Vagina (tissue), 2 donors: ENCODE measurements at regions not wholly inside any gene's neighbourhood (a gene's known extent, or its start where the extent isn't known, plus 50 kb on each side); places are given as distances from the start of the nearest gene placed in this dataset.

Experiments used
- DNase-seq, 2 donors: peaks; one replicate each; pipeline ENCODE4 v3.0.0-alpha.2; 2017; ENCODE audit errors: extremely low spot score in 2 of 2
- H3K27ac ChIP-seq: fragments of 200-600 bp; sonication (generic); one replicate; pipeline ENCODE4 v1.5.1; 2019
- H3K27me3 ChIP-seq: fragments of 200-600 bp; sonication (generic); one replicate; pipeline ENCODE4 v1.5.1; 2019
- H3K36me3 ChIP-seq, 2 donors: fragments of 200-600 bp; sonication (generic); one replicate each; pipeline ENCODE4 v1.5.1; 2017 to 2019
- H3K4me1 ChIP-seq: fragments of 200-600 bp; sonication (generic); one replicate; pipeline ENCODE4 v1.5.1; 2019
- H3K4me3 ChIP-seq, 2 donors: fragments of 200-600 bp; sonication (generic); 1 replicate in 1 of 2; 2 replicates in 1 of 2; pipeline ENCODE4 v1.5.1; 2016 to 2019
- H3K9me3 ChIP-seq: fragments of 200-600 bp; sonication (generic); one replicate; pipeline ENCODE4 v1.5.1; 2019
- POLR2A ChIP-seq, 2 donors: fragments of 450-650 bp; IDR thresholded peaks; one replicate each; pipeline ENCODE4 v1.6.1; 2017; ENCODE audit warnings: antibody characterized with exemption in 2 of 2, mild to moderate bottlenecking in 2 of 2, moderate library complexity in 2 of 2
- POLR2AphosphoS5 ChIP-seq, 2 donors: sonication (generic); formaldehyde crosslinking; IDR thresholded peaks; one replicate each; pipeline ENCODE4 v1.9.0; 2017; ENCODE audit warnings: antibody characterized with exemption in 2 of 2, mild to moderate bottlenecking in 2 of 2, low read depth in 1 of 2; ENCODE audit not compliant: insufficient read depth in 1 of 2
- intact Hi-C: fragments of 100-400 bp; cut with DNase I; formaldehyde crosslinking; loops from one replicate; pipeline ENCODE4 v1.15.1; 2023
- TF ChIP-seq, protein P1 (sequence below), 3 experiments: fragments of 450-650 bp in 2 of 3; fragments of 200-600 bp in 1 of 3; sonication (generic) in 1 of 3; IDR thresholded peaks; one replicate each; pipeline ENCODE4 v1.5.1; 2017 to 2019; ENCODE audit warnings: antibody characterized with exemption in 3 of 3, mild to moderate bottlenecking in 2 of 3, moderate library complexity in 2 of 3

DNA sequence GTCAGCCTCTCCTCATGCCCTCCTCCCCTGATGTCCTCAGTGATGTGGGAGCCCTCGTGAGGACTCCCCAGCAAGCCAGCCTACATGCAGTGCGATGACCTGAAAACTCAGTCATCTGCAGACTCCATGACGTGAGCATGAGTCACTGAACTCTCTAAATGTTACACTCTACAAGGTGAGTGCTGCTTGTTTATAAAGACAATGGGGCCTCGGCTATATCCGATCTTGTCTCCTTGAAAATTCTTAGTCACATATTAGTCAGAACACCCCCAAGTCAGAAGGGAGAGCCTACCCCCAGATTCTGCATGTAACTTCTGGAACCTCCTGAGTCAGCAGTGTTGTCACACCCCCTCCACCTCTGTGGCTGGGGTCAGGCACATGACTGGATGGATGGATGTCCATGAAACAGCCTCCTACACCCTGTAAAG is 673.8 kb downstream of the INHBA start:
- H3K36me3 ChIP-seq: no peaks in the 10 kb centered on the region
- H3K4me3 ChIP-seq: no peak overlapping the region
- no peak for DNase-seq
- TF ChIP-seq POLR2AphosphoS5 (IDR thresholded peaks at IDR 0.05; ENCODE audit: insufficient read depth in 1 of 2, low read depth in 1 of 2): no peak
- TF ChIP-seq, protein P1, sequence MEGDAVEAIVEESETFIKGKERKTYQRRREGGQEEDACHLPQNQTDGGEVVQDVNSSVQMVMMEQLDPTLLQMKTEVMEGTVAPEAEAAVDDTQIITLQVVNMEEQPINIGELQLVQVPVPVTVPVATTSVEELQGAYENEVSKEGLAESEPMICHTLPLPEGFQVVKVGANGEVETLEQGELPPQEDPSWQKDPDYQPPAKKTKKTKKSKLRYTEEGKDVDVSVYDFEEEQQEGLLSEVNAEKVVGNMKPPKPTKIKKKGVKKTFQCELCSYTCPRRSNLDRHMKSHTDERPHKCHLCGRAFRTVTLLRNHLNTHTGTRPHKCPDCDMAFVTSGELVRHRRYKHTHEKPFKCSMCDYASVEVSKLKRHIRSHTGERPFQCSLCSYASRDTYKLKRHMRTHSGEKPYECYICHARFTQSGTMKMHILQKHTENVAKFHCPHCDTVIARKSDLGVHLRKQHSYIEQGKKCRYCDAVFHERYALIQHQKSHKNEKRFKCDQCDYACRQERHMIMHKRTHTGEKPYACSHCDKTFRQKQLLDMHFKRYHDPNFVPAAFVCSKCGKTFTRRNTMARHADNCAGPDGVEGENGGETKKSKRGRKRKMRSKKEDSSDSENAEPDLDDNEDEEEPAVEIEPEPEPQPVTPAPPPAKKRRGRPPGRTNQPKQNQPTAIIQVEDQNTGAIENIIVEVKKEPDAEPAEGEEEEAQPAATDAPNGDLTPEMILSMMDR (IDR thresholded peaks at IDR 0.05): no peak
- TF ChIP-seq POLR2A (IDR thresholded peaks at IDR 0.05): no peak
- no peaks in the 10 kb centered on the region for H3K27me3 ChIP-seq
- H3K4me1 ChIP-seq: no peaks in the 10 kb centered on the region
- intact Hi-C loops: no loop called here
- no peaks in the 10 kb centered on the region for H3K9me3 ChIP-seq
- no peak overlapping the region for H3K27ac ChIP-seq

DNA sequence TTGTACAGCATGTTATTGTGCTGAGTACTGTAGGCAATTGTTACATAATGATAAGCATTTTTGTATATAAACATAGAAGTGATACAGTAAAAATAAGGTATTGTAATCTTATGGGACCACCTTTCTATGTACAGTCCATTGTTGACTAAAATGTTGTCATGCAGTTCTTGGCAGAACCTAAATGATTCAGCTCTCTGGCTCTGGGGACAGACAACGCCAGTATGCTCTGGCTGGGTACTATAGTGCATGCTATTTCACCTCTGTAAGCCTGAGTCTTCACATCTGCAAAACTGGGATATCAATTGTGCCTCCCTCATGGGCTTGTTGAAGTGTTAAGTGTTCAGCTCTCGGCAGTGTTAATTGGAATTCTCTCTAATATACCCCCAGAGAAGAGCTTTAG is 674.3 kb downstream of the INHBA start:
- intact Hi-C loops: no loop called here
- TF ChIP-seq POLR2A (IDR thresholded peaks at IDR 0.05) (no peak), POLR2AphosphoS5 (IDR thresholded peaks at IDR 0.05; ENCODE audit: insufficient read depth in 1 of 2, low read depth in 1 of 2) (no peak)
- TF ChIP-seq, protein P1 (IDR thresholded peaks at IDR 0.05): no peak

DNA sequence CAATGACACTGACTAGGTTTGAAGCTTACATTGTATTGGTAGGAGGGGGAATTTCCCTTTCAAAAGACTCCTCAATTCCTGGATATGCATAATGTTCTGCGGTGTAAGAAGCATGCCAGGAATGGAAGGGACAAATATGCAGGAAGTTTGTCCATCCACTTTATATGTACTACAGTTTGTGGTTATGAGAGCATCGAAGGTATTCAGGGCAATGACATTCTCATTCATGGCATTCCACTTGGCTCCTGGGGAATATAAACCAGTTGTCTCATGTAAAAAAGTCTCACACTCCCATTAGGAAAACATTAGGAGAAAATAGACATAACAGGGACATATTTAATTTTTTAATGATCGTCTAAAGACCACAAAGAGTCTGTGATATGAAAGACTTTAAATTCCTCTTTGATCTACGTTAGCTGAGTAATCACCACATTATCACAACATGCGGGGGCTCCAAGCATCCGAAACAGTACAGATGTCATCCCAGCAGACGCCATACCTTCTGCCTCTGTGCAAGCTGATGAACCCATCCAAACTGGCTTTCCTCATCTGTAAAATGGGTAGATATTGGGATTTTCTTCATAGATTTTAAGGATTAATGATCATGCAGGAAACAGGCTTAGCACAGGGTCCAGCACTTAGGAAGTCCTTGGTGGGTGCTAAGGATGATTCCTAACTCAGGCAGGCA is 675.3 kb downstream of the INHBA start:
- Histone ChIP-seq H3K4me1 (no peaks in the 10 kb centered on the region), H3K36me3 (no peaks in the 10 kb centered on the region), H3K9me3 (no peaks in the 10 kb centered on the region), H3K27ac (no peak overlapping the region), H3K27me3 (no peaks in the 10 kb centered on the region), H3K4me3 (no peak overlapping the region)
- TF ChIP-seq POLR2A (IDR thresholded peaks at IDR 0.05) (no peak), POLR2AphosphoS5 (IDR thresholded peaks at IDR 0.05; ENCODE audit: insufficient read depth in 1 of 2, low read depth in 1 of 2) (no peak)
- TF ChIP-seq, protein P1 (IDR thresholded peaks at IDR 0.05): no peak
- intact Hi-C loops: no loop called here
- DNase-seq: no peak

More for the DNA sequence above, 674.3 kb downstream of the INHBA start:
- no peak overlapping the region for H3K4me3 ChIP-seq
- no peaks in the 10 kb centered on the region for H3K4me1 ChIP-seq
- H3K9me3 ChIP-seq: no peaks in the 10 kb centered on the region
- H3K27ac ChIP-seq: no peak overlapping the region
- no peaks in the 10 kb centered on the region for H3K36me3 ChIP-seq
- DNase-seq: no peak
- no peaks in the 10 kb centered on the region for H3K27me3 ChIP-seq

DNA sequence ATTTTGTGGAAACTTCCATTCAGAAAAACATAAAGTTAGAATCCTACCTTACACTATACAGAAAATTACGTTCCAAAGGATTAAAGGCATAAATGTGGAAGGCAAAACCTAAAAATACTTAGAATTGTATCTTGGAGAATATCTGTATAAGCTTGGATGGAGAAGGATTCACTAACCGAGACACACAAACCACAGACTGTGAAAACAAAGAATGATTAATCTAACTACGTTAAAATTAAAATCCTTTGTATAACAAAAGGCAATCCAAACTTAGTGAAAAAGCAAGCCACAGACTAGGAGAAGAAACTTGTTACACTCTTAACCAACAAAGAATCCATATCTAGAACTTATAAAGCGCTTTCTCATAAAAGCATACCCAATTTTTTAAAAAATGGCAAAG is 678.8 kb downstream of the INHBA start:
- Histone ChIP-seq H3K27me3 (no peaks in the 10 kb centered on the region), H3K36me3 (no peaks in the 10 kb centered on the region), H3K9me3 (no peaks in the 10 kb centered on the region), H3K4me1 (no peaks in the 10 kb centered on the region), H3K4me3 (no peak overlapping the region), H3K27ac (no peak overlapping the region)
- TF ChIP-seq POLR2AphosphoS5 (IDR thresholded peaks at IDR 0.05; ENCODE audit: insufficient read depth in 1 of 2, low read depth in 1 of 2) (no peak), POLR2A (IDR thresholded peaks at IDR 0.05) (no peak)
- TF ChIP-seq, protein P1 (IDR thresholded peaks at IDR 0.05): no peak
- intact Hi-C loops: no loop called here
- DNase-seq: no peak

DNA sequence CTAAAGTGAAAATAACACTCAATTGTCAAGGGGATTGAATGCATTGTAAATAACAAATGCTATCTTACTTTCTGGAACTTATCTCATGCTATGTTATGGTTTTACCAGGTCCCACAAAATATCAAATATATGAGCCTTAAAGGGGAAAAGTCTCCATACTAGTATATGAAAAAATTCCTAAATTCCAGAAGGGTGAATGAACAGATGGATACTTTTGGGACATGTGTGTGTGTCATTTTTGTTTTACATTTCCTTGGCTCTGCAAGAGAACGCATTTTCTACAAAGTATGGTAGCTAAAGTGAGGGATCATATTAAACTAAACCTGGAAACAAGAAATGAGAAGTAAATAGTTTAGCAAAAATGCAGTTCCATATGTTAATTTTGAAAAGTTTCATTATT is 682.8 kb downstream of the INHBA start:
- intact Hi-C loops: no loop called here
- no peak for DNase-seq
- Histone ChIP-seq H3K4me1 (no peaks in the 10 kb centered on the region), H3K36me3 (no peaks in the 10 kb centered on the region), H3K27ac (no peak overlapping the region), H3K9me3 (no peaks in the 10 kb centered on the region), H3K27me3 (no peaks in the 10 kb centered on the region), H3K4me3 (no peak overlapping the region)
- TF ChIP-seq POLR2A (IDR thresholded peaks at IDR 0.05): no peak
- no peak for TF ChIP-seq POLR2AphosphoS5 (IDR thresholded peaks at IDR 0.05; ENCODE audit: insufficient read depth in 1 of 2, low read depth in 1 of 2)
- TF ChIP-seq, protein P1 (IDR thresholded peaks at IDR 0.05): no peak
